HEK293T (cell line): ENCODE measurements at regions not wholly inside any gene's neighbourhood (a gene's known extent, or its start where the extent isn't known, plus 50 kb on each side); places are given as distances from the start of the nearest gene placed in this dataset.

Experiments
- CTCF ChIA-PET: fragments of 350-600 bp; formaldehyde crosslinking; extraction: SDS; loops from one replicate; lab custom pipeline; 2021; ENCODE audit warnings: antibody characterized with exemption, inconsistent platforms; lab: Yijun Ruan, JAX
- POLR2A ChIA-PET: fragments of 350-600 bp; formaldehyde crosslinking; extraction: SDS; loops from one replicate; lab custom pipeline; 2020; ENCODE audit warnings: antibody characterized with exemption, inconsistent platforms; lab: Yijun Ruan, JAX
- DNase-seq: peaks from one replicate; pipeline ENCODE4 v3.0.0; 2012; ENCODE audit warnings: mixed read lengths; ENCODE audit errors: extremely low spot score
- ARNT ChIP-seq: fragments of 450-650 bp; IDR thresholded peaks from 2 replicates; pipeline ENCODE4 v1.6.1; 2017; ENCODE audit warnings: mild to moderate bottlenecking
- BHLHE40 ChIP-seq: fragments of 450-650 bp; IDR thresholded peaks from 2 replicates; pipeline ENCODE4 v1.6.1; 2016; ENCODE audit warnings: mild to moderate bottlenecking, moderate library complexity, borderline replicate concordance
- CTBP1 ChIP-seq: fragments of 450-650 bp; IDR thresholded peaks from 2 replicates; pipeline ENCODE4 v1.6.1; 2016; ENCODE audit warnings: borderline replicate concordance
- ELF4 ChIP-seq: fragments of 450-650 bp; IDR thresholded peaks from 2 replicates; pipeline ENCODE4 v1.6.1; 2017; ENCODE audit warnings: antibody characterized with exemption
- FOXA1 ChIP-seq: fragments of 450-650 bp; IDR thresholded peaks from 2 replicates; pipeline ENCODE4 v1.6.1; 2016; ENCODE audit warnings: mild to moderate bottlenecking
- FOXK2 ChIP-seq: fragments of 450-650 bp; IDR thresholded peaks from 2 replicates; pipeline ENCODE4 v1.6.1; 2016; ENCODE audit warnings: mild to moderate bottlenecking
- FOXM1 ChIP-seq: fragments of 450-650 bp; IDR thresholded peaks from 2 replicates; pipeline ENCODE4 v1.6.1; 2017; ENCODE audit warnings: mild to moderate bottlenecking, borderline replicate concordance
- HDGF ChIP-seq: fragments of 450-650 bp; IDR thresholded peaks from 2 replicates; pipeline ENCODE4 v1.6.1; 2017; ENCODE audit warnings: antibody characterized with exemption, borderline replicate concordance
- L3MBTL2 ChIP-seq: fragments of 450-650 bp; conservative IDR thresholded peaks from 2 replicates; pipeline ENCODE4 v1.6.1; 2016; ENCODE audit warnings: mild to moderate bottlenecking
- LEF1 ChIP-seq: fragments of 450-650 bp; IDR thresholded peaks from 2 replicates; pipeline ENCODE4 v1.6.1; 2017; ENCODE audit warnings: mild to moderate bottlenecking, borderline replicate concordance
- NFRKB ChIP-seq: fragments of 450-650 bp; IDR thresholded peaks from 2 replicates; pipeline ENCODE4 v1.6.1; 2016; ENCODE audit warnings: mild to moderate bottlenecking, moderate library complexity
- PKNOX1 ChIP-seq: fragments of 450-650 bp; IDR thresholded peaks from 2 replicates; pipeline ENCODE4 v1.6.1; 2016
- SP1 ChIP-seq: fragments of 450-650 bp; IDR thresholded peaks from 2 replicates; pipeline ENCODE4 v1.6.1; 2017
- SUZ12 ChIP-seq: fragments of 450-650 bp; IDR thresholded peaks from 2 replicates; pipeline ENCODE4 v1.6.1; 2016; ENCODE audit warnings: mild to moderate bottlenecking
- TARDBP ChIP-seq: fragments of 450-650 bp; IDR thresholded peaks from 2 replicates; pipeline ENCODE4 v1.6.1; 2016
- ZNF384 ChIP-seq: fragments of 450-650 bp; IDR thresholded peaks from 2 replicates; pipeline ENCODE4 v1.6.1; 2016

GRCh38 chr5:166074582-166075481 is 2216.6 kb upstream of the WWC1 start:
- CTCF ChIA-PET: no interaction called here
- no peak for DNase-seq
- TF ChIP-seq TARDBP: no peak
- TF ChIP-seq ELF4: no peak
- TF ChIP-seq SUZ12: no peak
- no peak for TF ChIP-seq PKNOX1
- TF ChIP-seq ZNF384: no peak
- POLR2A ChIA-PET: no interaction called here

- POLR2A ChIA-PET: no interaction called here
Observed at GRCh38 chr5:166083183-166083959, 2208.1 kb upstream of the WWC1 start.

GRCh38 chr5:166086568-166086967 is 2204.9 kb upstream of the WWC1 start:
- POLR2A ChIA-PET: no interaction called here

More at GRCh38 chr5:166083183-166083959, 2208.1 kb upstream of the WWC1 start:
- DNase-seq: no peak
- CTCF ChIA-PET: no interaction called here
- TF ChIP-seq NFRKB: no peak

GRCh38 chr5:166088389-166089039 is 2202.9 kb upstream of the WWC1 start:
- CTCF ChIA-PET: no interaction called here
- no peak for DNase-seq
- POLR2A ChIA-PET: no interaction called here
- TF ChIP-seq HDGF (no peak), FOXA1 (no peak), SP1 (no peak), CTBP1 (no peak), FOXK2 (no peak), ARNT (no peak), ZNF384 (no peak), PKNOX1 (no peak)

More at GRCh38 chr5:166086568-166086967, 2204.9 kb upstream of the WWC1 start:
- CTCF ChIA-PET: no interaction called here
- TF ChIP-seq SUZ12: no peak
- TF ChIP-seq ARNT: no peak
- no peak for TF ChIP-seq BHLHE40
- no peak for TF ChIP-seq L3MBTL2
- no peak for TF ChIP-seq SP1
- no peak for TF ChIP-seq LEF1
- TF ChIP-seq FOXK2: no peak
- no peak for TF ChIP-seq CTBP1
- TF ChIP-seq HDGF: no peak
- no peak for TF ChIP-seq ZNF384
- TF ChIP-seq FOXA1: no peak
- no peak for DNase-seq

GRCh38 chr5:166091931-166092330 is 2199.5 kb upstream of the WWC1 start:
- TF ChIP-seq FOXM1: no peak
- no peak for TF ChIP-seq ARNT
- CTCF ChIA-PET: no interaction called here
- no peak for DNase-seq
- POLR2A ChIA-PET: no interaction called here

- ChIA-PET CTCF (no interaction called here), POLR2A (no interaction called here)
- TF ChIP-seq HDGF: no peak
- TF ChIP-seq ELF4: no peak
- TF ChIP-seq TARDBP: no peak
- no peak for TF ChIP-seq BHLHE40
- TF ChIP-seq SUZ12: no peak
- TF ChIP-seq FOXK2: no peak
Observed at GRCh38 chr5:166093312-166093711, 2198.1 kb upstream of the WWC1 start.

GRCh38 chr5:166102947-166103346 is 2188.5 kb upstream of the WWC1 start:
- POLR2A ChIA-PET: no interaction called here

More at GRCh38 chr5:166093312-166093711, 2198.1 kb upstream of the WWC1 start:
- no peak for DNase-seq

GRCh38 chr5:166111021-166111420 is 2180.4 kb upstream of the WWC1 start:
- no peak for DNase-seq
- POLR2A ChIA-PET: no interaction called here

More at GRCh38 chr5:166102947-166103346, 2188.5 kb upstream of the WWC1 start:
- TF ChIP-seq SUZ12: no peak
- CTCF ChIA-PET: no interaction called here
- no peak for DNase-seq

More at GRCh38 chr5:166111021-166111420, 2180.4 kb upstream of the WWC1 start:
- TF ChIP-seq ZNF384 (no peak), TARDBP (no peak), ELF4 (no peak), FOXK2 (no peak), HDGF (no peak), CTBP1 (no peak), ARNT (no peak), L3MBTL2 (no peak), BHLHE40 (no peak)
- CTCF ChIA-PET: no interaction called here
